ENCODE measurements at regions not wholly inside any gene's neighbourhood (a gene's known extent, or its start where the extent isn't known, plus 50 kb on each side); places are given as distances from the start of the nearest gene placed in this dataset.

- Histone ChIP-seq H2AFZ (ENCODE audit: low read length) (no peak overlapping the region), H2BK12ac (ENCODE audit: low read depth, low read length) (no peak overlapping the region), H3K27me3 (replicated peaks in 1 of 4; ENCODE audit: control insufficient read depth in 3 of 4, extremely low read depth in 1 of 4, insufficient read depth in 3 of 4, low read length in 3 of 4) (no peaks in the 10 kb centered on the region), H2BK15ac (ENCODE audit: low read length) (no peak overlapping the region), H4K91ac (replicated peaks; ENCODE audit: insufficient read length, low read length) (no peak overlapping the region), H3K23me2 (ENCODE audit: low read depth, low read length) (no peaks in the 10 kb centered on the region), H3K79me1 (ENCODE audit: low read depth, low read length) (no peaks in the 10 kb centered on the region), H3K9ac (replicated peaks in 1 of 4; ENCODE audit: extremely low read depth in 1 of 4, low read depth in 3 of 4, low read length in 3 of 4) (no peak overlapping the region), H4K20me1 (replicated peaks in 1 of 2; ENCODE audit: control insufficient read depth in 1 of 2, insufficient read depth in 2 of 2, low read length in 2 of 2) (no peaks in the 10 kb centered on the region), H3K79me2 (ENCODE audit: control insufficient read depth in 1 of 2, insufficient read depth in 2 of 2, low read length in 2 of 2) (no peaks in the 10 kb centered on the region), H2BK120ac (replicated peaks; ENCODE audit: low read depth, low read length) (no peak overlapping the region), H4K5ac (ENCODE audit: insufficient read length, low read depth, low read length) (no peak overlapping the region), H3K18ac (ENCODE audit: extremely low read depth, low read length) (no peak overlapping the region), H4K8ac (ENCODE audit: extremely low read depth, insufficient read depth, low read length) (no peak overlapping the region), H3K9me3 (ENCODE audit: insufficient read depth in 2 of 2, low read depth in 1 of 2, low read length in 1 of 2) (no peaks in the 10 kb centered on the region), H3K4ac (replicated peaks; ENCODE audit: insufficient read length, low read depth, low read length) (no peak overlapping the region), H3K4me2 (ENCODE audit: insufficient read depth in 1 of 2, low read depth in 2 of 2, low read length in 2 of 2) (no peak overlapping the region), H2AK5ac (ENCODE audit: low read depth, low read length) (no peak overlapping the region), H3K4me3 (ENCODE audit: extremely low read depth in 1 of 4, insufficient read depth in 2 of 4, low read depth in 3 of 4, low read length in 4 of 4) (no peak overlapping the region), H3K23ac (ENCODE audit: insufficient read length) (no peak overlapping the region), H3K4me1 (replicated peaks in 1 of 4; ENCODE audit: control insufficient read depth in 3 of 4, insufficient read depth in 4 of 4, low read length in 3 of 4) (peaks cover 0 to 4% (median 2%) of the 10 kb centered on the region in 4 experiments; a peak in 2 of 7 replicates), H3K56ac (replicated peaks; ENCODE audit: insufficient read length, low read depth, low read length) (no peak overlapping the region), H2BK5ac (ENCODE audit: low read depth, low read length) (no peak overlapping the region), H3K36me3 (ENCODE audit: control insufficient read depth in 2 of 4, insufficient read depth in 4 of 4, low read length in 3 of 4) (no peaks in the 10 kb centered on the region), H3K27ac (ENCODE audit: low read depth, low read length) (no peak overlapping the region), H2BK20ac (ENCODE audit: low read length) (no peak overlapping the region), H3K14ac (ENCODE audit: insufficient read length) (no peak overlapping the region)
- TF ChIP-seq JUND (IDR thresholded peaks at IDR 0.05; ENCODE audit: low read length) (no peak), SIX5 (IDR thresholded peaks at IDR 0.05; ENCODE audit: low read depth, low read length) (no peak), POLR2A (IDR thresholded peaks at IDR 0.05; ENCODE audit: control extremely low read depth in 1 of 2, low read depth in 2 of 2, low read length in 2 of 2) (no peak), ASH2L (IDR thresholded peaks at IDR 0.05; ENCODE audit: low read length) (no peak), SRF (IDR thresholded peaks at IDR 0.05; ENCODE audit: low read depth, low read length) (no peak), SIRT6 (IDR thresholded peaks at IDR 0.05; ENCODE audit: low read length) (no peak), HDAC6 (IDR thresholded peaks at IDR 0.05; ENCODE audit: low read depth, low read length) (no peak), CTBP2 (IDR thresholded peaks at IDR 0.05; ENCODE audit: borderline replicate concordance, insufficient read depth, insufficient read length, low read length) (no peak), CEBPB (IDR thresholded peaks at IDR 0.05; ENCODE audit: low read depth, low read length) (no peak)
- 87% methylated on average over 5 of the region's 5 CpGs; no CpG with 5 or more reads in 1 of the 2 experiments for WGBS, 2 experiments (ENCODE audit: extremely low coverage in 1 of 2, insufficient coverage in 1 of 2, insufficient read length in 1 of 2, insufficient replicate concordance in 2 of 2, low coverage in 1 of 2, low lambda C conversion rate in 2 of 2, missing lambda C conversion rate in 1 of 2)
- DNase-seq (ENCODE audit: low read depth in 1 of 2, low spot score in 2 of 2) (no peak), FAIRE-seq (no peak)
- POLR2A ChIA-PET (ENCODE audit: partially characterized antibody) = no interaction called here
- CTCF ChIA-PET (ENCODE audit: partially characterized antibody) = interaction anchor here (0.7 to 1.6 kb wide), 3 partner anchors 17 to 65 kb away, joined by 3 to 5 read pairs (median 3); no protein-coding TSS in a partner anchor
These were observed 82.8 kb upstream of the FRMD4A start for GRCh38 chr10:14413523-14413922.

All from H1 (cell line).